ENCODE measurements at regions not wholly inside any gene's neighbourhood (a gene's known extent, or its start where the extent isn't known, plus 50 kb on each side); places are given as distances from the start of the nearest gene placed in this dataset.

GRCh38 chr6:9272671-9273070 lies 837.3 kb upstream of the SLC35B3 start:
- Histone ChIP-seq H3K27me3 (ENCODE audit: low read depth) (no peaks in the 10 kb centered on the region), H3K4me3 (no peak overlapping the region), H3K4me1 (no peaks in the 10 kb centered on the region), H3K36me3 (no peaks in the 10 kb centered on the region), H3K9me3 (replicated peaks) (no peaks in the 10 kb centered on the region), H3K27ac (replicated peaks) (no peak overlapping the region)
- no peak for TF ChIP-seq CTCF (IDR thresholded peaks at IDR 0.05; ENCODE audit: borderline replicate concordance)
- intact Hi-C loops (cut with micrococcal nuclease): no loop called here
- DNase-seq: no peak

GRCh38 chr6:9266741-9267140 lies 831.4 kb upstream of the SLC35B3 start:
- H3K4me3 ChIP-seq: no peak overlapping the region
- H3K9me3 ChIP-seq (replicated peaks): no peaks in the 10 kb centered on the region
- no peaks in the 10 kb centered on the region for H3K4me1 ChIP-seq
- intact Hi-C loops (cut with micrococcal nuclease): no loop called here
- H3K27me3 ChIP-seq (ENCODE audit: low read depth): no peaks in the 10 kb centered on the region
- no peak for DNase-seq
- no peak for TF ChIP-seq CTCF (IDR thresholded peaks at IDR 0.05; ENCODE audit: borderline replicate concordance)
- H3K27ac ChIP-seq (replicated peaks): no peak overlapping the region
- no peaks in the 10 kb centered on the region for H3K36me3 ChIP-seq

GRCh38 chr6:9257215-9257614 lies 821.9 kb upstream of the SLC35B3 start:
- no peak overlapping the region for H3K4me3 ChIP-seq
- no peaks in the 10 kb centered on the region for H3K4me1 ChIP-seq
- H3K27ac ChIP-seq (replicated peaks): no peak overlapping the region
- no peak for TF ChIP-seq CTCF (IDR thresholded peaks at IDR 0.05; ENCODE audit: borderline replicate concordance)
- intact Hi-C loops (cut with micrococcal nuclease): loop anchor here (10.0 kb wide), 1 partner anchor 158 kb away; no protein-coding TSS in a partner anchor
- H3K27me3 ChIP-seq (ENCODE audit: low read depth): no peaks in the 10 kb centered on the region
- no peak for DNase-seq
- H3K9me3 ChIP-seq (replicated peaks): peaks cover 6% of the 10 kb centered on the region
- H3K36me3 ChIP-seq: no peaks in the 10 kb centered on the region

- no peak for DNase-seq
- H3K4me3 ChIP-seq: no peak overlapping the region
- H3K27ac ChIP-seq (replicated peaks): no peak overlapping the region
- H3K36me3 ChIP-seq: no peaks in the 10 kb centered on the region
- H3K4me1 ChIP-seq: no peaks in the 10 kb centered on the region
- no peaks in the 10 kb centered on the region for H3K27me3 ChIP-seq (ENCODE audit: low read depth)
- no peak for TF ChIP-seq CTCF (IDR thresholded peaks at IDR 0.05; ENCODE audit: borderline replicate concordance)
- intact Hi-C loops (cut with micrococcal nuclease): loop anchor here (10.0 kb wide), 1 partner anchor 161 kb away; no protein-coding TSS in a partner anchor
- H3K9me3 ChIP-seq (replicated peaks): no peaks in the 10 kb centered on the region
These were observed 818.9 kb upstream of the SLC35B3 start for GRCh38 chr6:9254251-9254650.

- no peak for TF ChIP-seq CTCF (IDR thresholded peaks at IDR 0.05; ENCODE audit: borderline replicate concordance)
- H3K36me3 ChIP-seq: no peaks in the 10 kb centered on the region
- H3K9me3 ChIP-seq (replicated peaks): no peaks in the 10 kb centered on the region
- intact Hi-C loops (cut with micrococcal nuclease): loop anchor here (10.0 kb wide), 1 partner anchor 162 kb away; no protein-coding TSS in a partner anchor
- H3K27me3 ChIP-seq (ENCODE audit: low read depth): peaks cover 4% of the 10 kb centered on the region
- no peak overlapping the region for H3K27ac ChIP-seq (replicated peaks)
- no peak overlapping the region for H3K4me3 ChIP-seq
- DNase-seq: no peak
- H3K4me1 ChIP-seq: no peaks in the 10 kb centered on the region
These were observed 817.5 kb upstream of the SLC35B3 start for GRCh38 chr6:9252799-9253198.

All from left ventricle myocardium inferior (tissue), 1 donor.